RWPE2 (cell line): ENCODE measurements at regions not wholly inside any gene's neighbourhood (a gene's known extent, or its start where the extent isn't known, plus 50 kb on each side); places are given as distances from the start of the nearest gene placed in this dataset.

Experiments used
- ATAC-seq: fragments of 200-7000 bp; cut with Tn5 transposase; 3 replicates; pipeline ENCODE4 v1.9.1; 2021; ENCODE audit warnings: low read depth
- DNase-seq: peaks from one replicate; pipeline ENCODE4 v3.0.0-alpha.2; 2020; ENCODE audit warnings: low spot score
- H3K27ac ChIP-seq: fragments of 450-650 bp; 2 replicates; pipeline ENCODE4 v1.5.1; 2017; ENCODE audit warnings: mild to moderate bottlenecking; ENCODE audit not compliant: poor library complexity, severe bottlenecking
- H3K27me3 ChIP-seq: fragments of 250-450 bp; sonication (Bioruptor Pico); 2 replicates; pipeline ENCODE4 v1.5.1; 2021; ENCODE audit warnings: mild to moderate bottlenecking, moderate library complexity; ENCODE audit not compliant: insufficient read depth, poor library complexity, severe bottlenecking
- H3K36me3 ChIP-seq: fragments of 250-450 bp; sonication (Bioruptor Pico); 2 replicates; pipeline ENCODE4 v1.5.1; 2020; ENCODE audit warnings: low read depth, mild to moderate bottlenecking, moderate library complexity
- H3K4me1 ChIP-seq: fragments of 250-450 bp; sonication (Bioruptor Pico); 2 replicates; pipeline ENCODE4 v1.5.1; 2021; ENCODE audit warnings: mild to moderate bottlenecking, moderate library complexity; ENCODE audit not compliant: insufficient read depth, poor library complexity, severe bottlenecking
- H3K4me3 ChIP-seq: fragments of 250-450 bp; sonication (Bioruptor Pico); 2 replicates; pipeline ENCODE4 v1.5.1; 2021; ENCODE audit warnings: mild to moderate bottlenecking, moderate library complexity; ENCODE audit not compliant: severe bottlenecking
- H3K9me3 ChIP-seq: fragments of 250-450 bp; sonication (Bioruptor Pico); 2 replicates; pipeline ENCODE4 v1.5.1; 2021; ENCODE audit warnings: mild to moderate bottlenecking, moderate library complexity; ENCODE audit not compliant: severe bottlenecking
- CTCF ChIP-seq: fragments of 450-650 bp; IDR thresholded peaks from one replicate; pipeline ENCODE4 v1.5.1; 2017; ENCODE audit warnings: mild to moderate bottlenecking, moderate library complexity; ENCODE audit not compliant: poor library complexity, severe bottlenecking

GRCh38 chr11:116219171-116219635, 553.6 kb downstream of the BUD13 start:
- H3K27ac ChIP-seq: no peak overlapping the region
- ATAC-seq (no peak), DNase-seq (no peak)
- H3K9me3 ChIP-seq: no peaks in the 10 kb centered on the region
- H3K4me3 ChIP-seq: no peak overlapping the region
- TF ChIP-seq CTCF: no peak
- H3K4me1 ChIP-seq: no peaks in the 10 kb centered on the region
- no peaks in the 10 kb centered on the region for H3K36me3 ChIP-seq
- H3K27me3 ChIP-seq: no peaks in the 10 kb centered on the region

GRCh38 chr11:116217441-116217840, 555.3 kb downstream of the BUD13 start:
- Histone ChIP-seq H3K27ac (no peak overlapping the region), H3K27me3 (no peaks in the 10 kb centered on the region), H3K36me3 (no peaks in the 10 kb centered on the region), H3K9me3 (no peaks in the 10 kb centered on the region), H3K4me3 (no peak overlapping the region), H3K4me1 (no peaks in the 10 kb centered on the region)
- no peak for ATAC-seq
- no peak for DNase-seq
- TF ChIP-seq CTCF: no peak

- Histone ChIP-seq H3K36me3 (no peaks in the 10 kb centered on the region), H3K4me1 (no peaks in the 10 kb centered on the region), H3K27ac (no peak overlapping the region), H3K4me3 (no peak overlapping the region), H3K9me3 (no peaks in the 10 kb centered on the region), H3K27me3 (no peaks in the 10 kb centered on the region)
- no peak for TF ChIP-seq CTCF
- DNase-seq (no peak), ATAC-seq (no peak)
These were observed 555.8 kb downstream of the BUD13 start for GRCh38 chr11:116217006-116217405.

- ATAC-seq (no peak), DNase-seq (no peak)
- no peaks in the 10 kb centered on the region for H3K4me1 ChIP-seq
These were observed 557.2 kb downstream of the BUD13 start for GRCh38 chr11:116215471-116216113.

More at GRCh38 chr11:116215471-116216113, 557.2 kb downstream of the BUD13 start:
- Histone ChIP-seq H3K27ac (no peak overlapping the region), H3K36me3 (no peaks in the 10 kb centered on the region), H3K9me3 (no peaks in the 10 kb centered on the region), H3K27me3 (no peaks in the 10 kb centered on the region), H3K4me3 (no peak overlapping the region)
- no peak for TF ChIP-seq CTCF
